B cell (primary cell): ENCODE measurements at regions not wholly inside any gene's neighbourhood (a gene's known extent, or its start where the extent isn't known, plus 50 kb on each side); places are given as distances from the start of the nearest gene placed in this dataset.

Experiments used
- ATAC-seq: fragments of 200-7000 bp; cut with Tn5 transposase; one replicate; pipeline ENCODE4 v1.10.0; 2021; ENCODE audit warnings: low read depth, mild to moderate bottlenecking, moderate number of reproducible peaks, moderate library complexity
- CTCF ChIA-PET: fragments of 350-600 bp; sonication (Branson Sonifier 250); formaldehyde crosslinking; loops from one replicate; lab custom pipeline; 2021; ENCODE audit warnings: antibody characterized with exemption, inconsistent platforms; lab: Charles Lee
- POLR2A ChIA-PET: fragments of 350-600 bp; sonication (Branson Sonifier 250); formaldehyde crosslinking; loops from one replicate; lab custom pipeline; 2021; ENCODE audit warnings: antibody characterized with exemption; lab: Charles Lee
- DNase-seq: peaks from one replicate; pipeline ENCODE4 v3.0.0; 2013
- H2AFZ ChIP-seq: 2 replicates; pipeline ENCODE4 v1.6.1; 2012; ENCODE audit warnings: mild to moderate bottlenecking, low read depth, low read length; ENCODE audit not compliant: insufficient read depth, poor library complexity, severe bottlenecking
- H3K27ac ChIP-seq, 2 donors: 1 replicate in 1 of 2; 2 replicates in 1 of 2; pipeline ENCODE4 v1.5.1; 2012 to 2013; ENCODE audit warnings: low read length in 2 of 2, mild to moderate bottlenecking in 2 of 2, moderate library complexity in 1 of 2
- H3K27me3 ChIP-seq, 4 experiments: fragments of 200-600 bp in 1 of 4; sonication (generic) in 1 of 4; replicated peaks in 1 of 4; 1 replicate in 2 of 4; 2 replicates in 2 of 4; pipeline versions ENCODE4 v1.6.1 to v1.7.0; 2013 to 2016; ENCODE audit warnings: low read length in 3 of 4, mild to moderate bottlenecking in 2 of 4, mixed read lengths in 1 of 4, moderate library complexity in 1 of 4; ENCODE audit not compliant: insufficient read depth in 4 of 4, control insufficient read depth in 3 of 4; ENCODE audit errors: control extremely low read depth in 1 of 4
- H3K36me3 ChIP-seq, 2 experiments: replicated peaks in 1 of 2; 1 replicate in 1 of 2; 2 replicates in 1 of 2; pipeline versions ENCODE4 v1.6.1 to v1.7.1; 2013; ENCODE audit warnings: low read length in 1 of 2; ENCODE audit not compliant: insufficient read depth in 2 of 2, control insufficient read depth in 1 of 2; ENCODE audit errors: control extremely low read depth in 1 of 2, extremely low read depth in 1 of 2
- H3K4me1 ChIP-seq, 2 donors: fragments of 200-600 bp in 1 of 2; sonication (generic) in 1 of 2; 1 replicate in 1 of 2; 2 replicates in 1 of 2; pipeline versions ENCODE4 v1.5.1 to v1.6.1; 2013 to 2017; ENCODE audit warnings: low read length in 2 of 2; ENCODE audit not compliant: control insufficient read depth in 2 of 2, insufficient read depth in 2 of 2
- H3K4me2 ChIP-seq: replicated peaks from 2 replicates; pipeline ENCODE3; 2012; ENCODE audit warnings: mild to moderate bottlenecking, low read depth, low read length; ENCODE audit not compliant: poor library complexity, severe bottlenecking
- H3K4me3 ChIP-seq, 5 experiments: fragments of 200-600 bp in 1 of 5; sonication (generic) in 1 of 5; 1 replicate in 3 of 5; 2 replicates in 2 of 5; pipeline versions ENCODE4 v1.5.1 to v1.7.0; 2011 to 2016; ENCODE audit warnings: low read length in 4 of 5, mild to moderate bottlenecking in 4 of 5, low read depth in 2 of 5, control low read depth in 1 of 5, moderate library complexity in 1 of 5; ENCODE audit not compliant: insufficient read depth in 1 of 5; ENCODE audit errors: control extremely low read depth in 1 of 5, extremely low read depth in 1 of 5
- H3K79me2 ChIP-seq: fragments of 200-600 bp; sonication (generic); one replicate; pipeline ENCODE4 v1.6.0; 2016; ENCODE audit warnings: low read length; ENCODE audit not compliant: control insufficient read depth, insufficient read depth
- H3K9ac ChIP-seq: fragments of 200-600 bp; sonication (generic); 2 replicates; pipeline ENCODE4 v1.6.1; 2017; ENCODE audit warnings: mild to moderate bottlenecking, low read length, moderate library complexity
- H3K9me3 ChIP-seq, 3 donors: one replicate each; pipeline versions ENCODE4 v1.6.1 to v1.7.1; 2013; ENCODE audit warnings: low read length in 2 of 3; ENCODE audit not compliant: control insufficient read depth in 2 of 3, insufficient read depth in 1 of 3; ENCODE audit errors: control extremely low read depth in 1 of 3
- H4K20me1 ChIP-seq: 2 replicates; pipeline ENCODE4 v1.6.0; 2012; ENCODE audit warnings: mild to moderate bottlenecking, low read length; ENCODE audit not compliant: insufficient read depth, control insufficient read depth, poor library complexity, severe bottlenecking
- H3K27ac Mint-ChIP-seq: one replicate; pipeline ENCODE4 v1.8.0; 2021; ENCODE audit warnings: mixed read lengths
- H3K27me3 Mint-ChIP-seq: one replicate; pipeline ENCODE4 v1.8.0; 2021; ENCODE audit warnings: mixed read lengths
- H3K4me1 Mint-ChIP-seq: one replicate; pipeline ENCODE4 v1.8.0; 2021; ENCODE audit warnings: mixed read lengths
- H3K4me3 Mint-ChIP-seq: one replicate; pipeline ENCODE4 v1.8.0; 2021; ENCODE audit warnings: mixed read lengths
- H3K9me3 Mint-ChIP-seq: one replicate; pipeline ENCODE4 v1.8.0; 2022; ENCODE audit warnings: mixed read lengths; ENCODE audit not compliant: insufficient read depth
- CTCF ChIP-seq: fragments of 200-600 bp; IDR thresholded peaks from one replicate; pipeline ENCODE4 v1.8.0; 2022; ENCODE audit warnings: antibody characterized with exemption, mild to moderate bottlenecking
- EZH2 ChIP-seq: IDR thresholded peaks from 2 replicates; pipeline ENCODE4 v1.6.1; 2012; ENCODE audit warnings: borderline replicate concordance, low read depth, mild to moderate bottlenecking, moderate library complexity, low read length; ENCODE audit not compliant: insufficient read depth, poor library complexity, severe bottlenecking
- WGBS: methylation state at CpG from one replicate; pipeline ENCODE4 v1.1.5; 2013; ENCODE audit warnings: missing lambda C conversion rate; ENCODE audit not compliant: insufficient coverage; 5-methylcytosine and 5-hydroxymethylcytosine counted together
- intact Hi-C: fragments of 100-400 bp; cut with micrococcal nuclease; formaldehyde crosslinking; loops from one replicate; pipeline ENCODE4 v1.10.0; 2022

DNA sequence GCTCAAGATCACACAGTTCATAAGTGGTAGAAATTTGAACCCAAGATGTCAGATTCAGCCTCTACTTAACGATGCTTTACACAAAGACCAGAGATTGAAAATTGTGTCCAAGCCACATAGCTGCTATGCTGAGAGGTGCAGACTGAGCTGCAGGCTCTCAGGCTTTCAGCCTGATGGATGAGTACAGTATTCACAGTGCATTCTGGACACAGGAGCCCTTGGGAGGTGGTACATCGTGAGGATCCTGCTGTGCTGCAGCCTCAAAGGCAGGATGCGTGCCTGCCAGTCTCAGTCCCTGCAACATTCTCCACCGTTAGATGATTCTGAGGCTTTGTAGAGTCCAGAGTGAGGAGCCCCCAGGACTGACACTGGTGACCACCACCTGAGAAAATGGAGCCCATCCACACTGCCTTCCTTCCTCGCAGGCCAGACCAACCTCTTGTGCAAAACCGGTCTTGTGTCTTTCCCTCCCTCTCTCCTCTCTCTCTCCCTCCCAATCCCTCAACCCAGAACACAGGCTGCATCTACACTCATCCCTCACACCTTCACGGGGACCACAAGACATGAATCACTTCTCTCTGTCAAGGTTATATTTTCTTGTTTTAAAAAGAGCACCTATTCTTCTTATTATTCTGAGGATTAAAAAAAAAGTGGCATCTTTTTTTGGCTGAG is 203.4 kb upstream of the ZNF507 start:
- ChIA-PET POLR2A (no interaction called here), CTCF (no interaction called here)
- Histone ChIP-seq H3K79me2 (no peaks in the 10 kb centered on the region), H3K4me1 (no peaks in the 10 kb centered on the region), H3K9me3 (peaks cover 3 to 10% (median 9%) of the 10 kb centered on the region in 3 donors), H3K4me3 (no peak overlapping the region), H3K4me2 (no peak overlapping the region), H2AFZ (no peak overlapping the region), H3K27me3 (no peaks in the 10 kb centered on the region), H4K20me1 (no peaks in the 10 kb centered on the region), H3K9ac (no peak overlapping the region), H3K27ac (no peak overlapping the region), H3K36me3 (no peaks in the 10 kb centered on the region)
- TF ChIP-seq CTCF: no peak
- TF ChIP-seq EZH2: no peak
- Mint-ChIP-seq H3K4me1 (no peaks in the 10 kb centered on the region), H3K27me3 (no peaks in the 10 kb centered on the region), H3K4me3 (no peak overlapping the region), H3K27ac (no peak overlapping the region), H3K9me3 (peaks cover 9% of the 10 kb centered on the region)
- 63% methylated on average over 6 of the region's 7 CpGs for WGBS
- ATAC-seq (no peak), DNase-seq (no peak)
- intact Hi-C loops: no loop called here

DNA sequence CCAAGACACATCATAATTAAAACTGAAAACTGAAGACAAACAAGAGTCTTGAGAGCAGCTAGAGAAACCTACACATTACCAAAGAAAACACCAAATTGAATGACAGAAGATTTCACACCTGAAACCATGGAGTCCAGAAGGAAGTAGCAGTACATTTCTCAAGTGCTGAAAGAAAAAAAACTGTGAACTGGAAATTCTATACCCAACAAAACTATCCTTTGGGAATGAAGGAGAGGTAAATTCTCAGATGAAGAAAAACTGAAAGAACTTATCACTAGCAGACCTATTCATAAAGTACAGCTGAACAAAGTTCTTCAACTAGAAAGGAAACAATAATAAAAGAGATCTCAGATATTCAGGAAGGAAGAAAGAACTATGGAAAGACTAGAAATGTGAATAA is 198.7 kb upstream of the ZNF507 start:
- no peak overlapping the region for H2AFZ ChIP-seq
- ATAC-seq (no peak), DNase-seq (no peak)
- H3K79me2 ChIP-seq: no peaks in the 10 kb centered on the region
- no peaks in the 10 kb centered on the region for H3K36me3 ChIP-seq
- H3K4me1 ChIP-seq: no peaks in the 10 kb centered on the region
- no peak overlapping the region for H3K27ac Mint-ChIP-seq
- ChIA-PET POLR2A (no interaction called here), CTCF (no interaction called here)
- peaks cover 4 to 12% (median 10%) of the 10 kb centered on the region in 3 donors for H3K9me3 ChIP-seq
- no peaks in the 10 kb centered on the region for H3K27me3 Mint-ChIP-seq
- no peaks in the 10 kb centered on the region for H3K4me1 Mint-ChIP-seq
- no peak overlapping the region for H3K4me2 ChIP-seq
- H4K20me1 ChIP-seq: no peaks in the 10 kb centered on the region
- no peak overlapping the region for H3K4me3 ChIP-seq
- H3K27me3 ChIP-seq: no peaks in the 10 kb centered on the region
- no peak overlapping the region for H3K9ac ChIP-seq
- no peak overlapping the region for H3K4me3 Mint-ChIP-seq
- intact Hi-C loops: no loop called here
- H3K27ac ChIP-seq: no peak overlapping the region
- H3K9me3 Mint-ChIP-seq: peaks cover 19% of the 10 kb centered on the region
- TF ChIP-seq CTCF (no peak), EZH2 (no peak)
